ENCODE measurements at regions not wholly inside any gene's neighbourhood (a gene's known extent, or its start where the extent isn't known, plus 50 kb on each side); places are given as distances from the start of the nearest gene placed in this dataset.

- Histone ChIP-seq H3K4me3 (ENCODE audit: low read depth, low read length) (no peak overlapping the region), H3K9me3 (ENCODE audit: control insufficient read depth, insufficient read depth, low read depth, low read length) (no peaks in the 10 kb centered on the region), H3K4me1 (ENCODE audit: control insufficient read depth, insufficient read depth, low read length) (no peaks in the 10 kb centered on the region), H3K27ac (ENCODE audit: extremely low read depth, low read depth, low read length) (no peak overlapping the region), H3K36me3 (ENCODE audit: control insufficient read depth in 2 of 2, insufficient read depth in 1 of 2, low read length in 2 of 2) (no peaks in the 10 kb centered on the region)
- ChIA-PET CTCF (no interaction called here), POLR2A (no interaction called here)
- no peak for TF ChIP-seq ZNF274 (IDR thresholded peaks at IDR 0.05; ENCODE audit: low read length)
- no peak for TF ChIP-seq ZNF274 (tag by site-specific recombination; IDR thresholded peaks at IDR 0.05; ENCODE audit: borderline replicate concordance)
Observed at GRCh38 chr2:65791404-65791975, 359.1 kb upstream of the SPRED2 start.

DNA sequence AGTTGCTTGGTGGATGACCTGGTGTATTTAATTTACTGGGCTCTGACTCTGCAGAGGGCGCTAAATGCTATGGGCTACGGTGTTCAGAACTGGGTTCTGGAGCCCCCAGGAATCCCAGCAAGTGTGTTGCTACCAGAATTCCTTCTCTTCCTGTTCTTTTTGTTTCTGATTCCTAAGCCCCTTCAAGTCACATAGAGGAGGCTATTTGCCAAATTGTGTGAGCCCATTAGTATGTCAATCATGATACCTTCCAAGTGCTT lies 358.2 kb upstream of the SPRED2 start:
- ChIA-PET CTCF (no interaction called here), POLR2A (no interaction called here)
- no peak overlapping the region for H3K27ac ChIP-seq (ENCODE audit: extremely low read depth, low read depth, low read length)
- no peak overlapping the region for H3K4me3 ChIP-seq (ENCODE audit: low read depth, low read length)
- H3K36me3 ChIP-seq (ENCODE audit: control insufficient read depth in 2 of 2, insufficient read depth in 1 of 2, low read length in 2 of 2), result no peaks in the 10 kb centered on the region
- TF ChIP-seq GLI4 (tag by site-specific recombination; IDR thresholded peaks at IDR 0.05) (no peak), ZNF623 (tag by site-specific recombination; IDR thresholded peaks at IDR 0.05) (no peak), IKZF3 (tag by site-specific recombination; IDR thresholded peaks at IDR 0.05) (no peak), HOXA7 (CRISPR knock-in tag; IDR thresholded peaks at IDR 0.05; ENCODE audit: borderline replicate concordance) (no peak), ZNF473 (tag by site-specific recombination; IDR thresholded peaks at IDR 0.05) (no peak), RBAK (tag by site-specific recombination; IDR thresholded peaks at IDR 0.05) (no peak), ZNF266 (tag by site-specific recombination; IDR thresholded peaks at IDR 0.05; ENCODE audit: low read depth) (no peak), ZSCAN4 (tag by site-specific recombination; IDR thresholded peaks at IDR 0.05) (no peak), ZNF707 (tag by site-specific recombination; IDR thresholded peaks at IDR 0.05) (no peak), ZNF155 (tag by site-specific recombination; IDR thresholded peaks at IDR 0.05) (no peak), TSHZ1 (tag by site-specific recombination; IDR thresholded peaks at IDR 0.05; ENCODE audit: borderline replicate concordance) (no peak), ZNF664 (tag by site-specific recombination; IDR thresholded peaks at IDR 0.05) (no peak), SCRT1 (tag by site-specific recombination; IDR thresholded peaks at IDR 0.05; ENCODE audit: borderline replicate concordance) (no peak), ZNF76 (tag by site-specific recombination; IDR thresholded peaks at IDR 0.05; ENCODE audit: borderline replicate concordance, low read depth) (no peak), TRIM28 (IDR thresholded peaks at IDR 0.05; ENCODE audit: borderline replicate concordance, low read length) (no peak), ZSCAN16 (tag by site-specific recombination; IDR thresholded peaks at IDR 0.05) (no peak)
- TF ChIP-seq, protein P1, sequence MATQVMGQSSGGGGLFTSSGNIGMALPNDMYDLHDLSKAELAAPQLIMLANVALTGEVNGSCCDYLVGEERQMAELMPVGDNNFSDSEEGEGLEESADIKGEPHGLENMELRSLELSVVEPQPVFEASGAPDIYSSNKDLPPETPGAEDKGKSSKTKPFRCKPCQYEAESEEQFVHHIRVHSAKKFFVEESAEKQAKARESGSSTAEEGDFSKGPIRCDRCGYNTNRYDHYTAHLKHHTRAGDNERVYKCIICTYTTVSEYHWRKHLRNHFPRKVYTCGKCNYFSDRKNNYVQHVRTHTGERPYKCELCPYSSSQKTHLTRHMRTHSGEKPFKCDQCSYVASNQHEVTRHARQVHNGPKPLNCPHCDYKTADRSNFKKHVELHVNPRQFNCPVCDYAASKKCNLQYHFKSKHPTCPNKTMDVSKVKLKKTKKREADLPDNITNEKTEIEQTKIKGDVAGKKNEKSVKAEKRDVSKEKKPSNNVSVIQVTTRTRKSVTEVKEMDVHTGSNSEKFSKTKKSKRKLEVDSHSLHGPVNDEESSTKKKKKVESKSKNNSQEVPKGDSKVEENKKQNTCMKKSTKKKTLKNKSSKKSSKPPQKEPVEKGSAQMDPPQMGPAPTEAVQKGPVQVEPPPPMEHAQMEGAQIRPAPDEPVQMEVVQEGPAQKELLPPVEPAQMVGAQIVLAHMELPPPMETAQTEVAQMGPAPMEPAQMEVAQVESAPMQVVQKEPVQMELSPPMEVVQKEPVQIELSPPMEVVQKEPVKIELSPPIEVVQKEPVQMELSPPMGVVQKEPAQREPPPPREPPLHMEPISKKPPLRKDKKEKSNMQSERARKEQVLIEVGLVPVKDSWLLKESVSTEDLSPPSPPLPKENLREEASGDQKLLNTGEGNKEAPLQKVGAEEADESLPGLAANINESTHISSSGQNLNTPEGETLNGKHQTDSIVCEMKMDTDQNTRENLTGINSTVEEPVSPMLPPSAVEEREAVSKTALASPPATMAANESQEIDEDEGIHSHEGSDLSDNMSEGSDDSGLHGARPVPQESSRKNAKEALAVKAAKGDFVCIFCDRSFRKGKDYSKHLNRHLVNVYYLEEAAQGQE (tag by site-specific recombination; IDR thresholded peaks at IDR 0.05), result no peak
- TF ChIP-seq, protein P2, sequence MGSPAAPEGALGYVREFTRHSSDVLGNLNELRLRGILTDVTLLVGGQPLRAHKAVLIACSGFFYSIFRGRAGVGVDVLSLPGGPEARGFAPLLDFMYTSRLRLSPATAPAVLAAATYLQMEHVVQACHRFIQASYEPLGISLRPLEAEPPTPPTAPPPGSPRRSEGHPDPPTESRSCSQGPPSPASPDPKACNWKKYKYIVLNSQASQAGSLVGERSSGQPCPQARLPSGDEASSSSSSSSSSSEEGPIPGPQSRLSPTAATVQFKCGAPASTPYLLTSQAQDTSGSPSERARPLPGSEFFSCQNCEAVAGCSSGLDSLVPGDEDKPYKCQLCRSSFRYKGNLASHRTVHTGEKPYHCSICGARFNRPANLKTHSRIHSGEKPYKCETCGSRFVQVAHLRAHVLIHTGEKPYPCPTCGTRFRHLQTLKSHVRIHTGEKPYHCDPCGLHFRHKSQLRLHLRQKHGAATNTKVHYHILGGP (tag by site-specific recombination; IDR thresholded peaks at IDR 0.05), result no peak
- H3K9me3 ChIP-seq (ENCODE audit: control insufficient read depth, insufficient read depth, low read depth, low read length), result no peaks in the 10 kb centered on the region
- no peaks in the 10 kb centered on the region for H3K4me1 ChIP-seq (ENCODE audit: control insufficient read depth, insufficient read depth, low read length)
